PC-3 (cell line): ENCODE measurements at regions not wholly inside any gene's neighbourhood (a gene's known extent, or its start where the extent isn't known, plus 50 kb on each side); places are given as distances from the start of the nearest gene placed in this dataset.

Source experiments
- ATAC-seq: fragments of 200-7000 bp; cut with Tn5 transposase; 2 replicates; pipeline ENCODE4 v1.9.1; 2020; ENCODE audit warnings: mild to moderate bottlenecking, moderate library complexity
- BruUV-seq: library from RNA; stranded (reverse); fragments of 400-500 nt; replicated peaks from 2 replicates; lab custom pipeline; 2021; lab: Mats Ljungman, UMichigan
- CTCF ChIA-PET: fragments of 300-600 bp; sonication (Branson Sonifier 250); formaldehyde crosslinking; loops from one replicate; lab custom pipeline; 2022; ENCODE audit warnings: antibody characterized with exemption; lab: Charles Lee
- POLR2A ChIA-PET: fragments of 300-600 bp; sonication (Branson Sonifier 250); formaldehyde crosslinking; loops from one replicate; lab custom pipeline; 2022; ENCODE audit warnings: antibody characterized with exemption; ENCODE audit not compliant: unreplicated experiment; lab: Charles Lee
- DNase-seq: peaks from one replicate; pipeline ENCODE4 v3.0.0-alpha.2; 2015
- H2AFZ ChIP-seq: fragments of 300-600 bp; sonication (generic); 2 replicates; pipeline ENCODE4 v1.6.0; 2016; ENCODE audit warnings: antibody characterized with exemption, low read length
- H3F3A ChIP-seq: fragments of 300-600 bp; sonication (generic); one replicate; pipeline ENCODE4 v1.6.0; 2017; ENCODE audit warnings: antibody characterized with exemption, low read length, control low read depth, mild to moderate bottlenecking; ENCODE audit not compliant: unreplicated experiment
- H3K27ac ChIP-seq: fragments of 300-600 bp; sonication (generic); 2 replicates; pipeline ENCODE4 v1.5.1; 2016; ENCODE audit warnings: mild to moderate bottlenecking, low read length
- H3K27me3 ChIP-seq: fragments of 300-600 bp; sonication (generic); 2 replicates; pipeline ENCODE4 v1.6.1; 2016; ENCODE audit warnings: low read length, mixed read lengths
- H3K36me3 ChIP-seq: fragments of 300-600 bp; sonication (generic); 2 replicates; pipeline ENCODE4 v1.6.1; 2016; ENCODE audit warnings: low read depth, mixed run types, low read length, mixed read lengths
- H3K4me1 ChIP-seq: fragments of 300-600 bp; sonication (generic); 2 replicates; pipeline ENCODE4 v1.5.1; 2016; ENCODE audit warnings: low read length; ENCODE audit not compliant: insufficient read depth
- H3K4me2 ChIP-seq: fragments of 300-600 bp; sonication (generic); 2 replicates; pipeline ENCODE4 v1.6.0; 2016; ENCODE audit warnings: low read length
- H3K4me3 ChIP-seq: fragments of 300-600 bp; sonication (generic); 2 replicates; pipeline ENCODE4 v1.5.1; 2016; ENCODE audit warnings: mild to moderate bottlenecking, low read length, mixed read lengths
- H3K79me2 ChIP-seq: fragments of 300-600 bp; sonication (generic); 2 replicates; pipeline ENCODE4 v1.6.1; 2017; ENCODE audit warnings: low read length, mixed read lengths
- H3K9ac ChIP-seq: fragments of 300-600 bp; sonication (generic); 2 replicates; pipeline ENCODE4 v1.6.0; 2016; ENCODE audit warnings: mild to moderate bottlenecking, low read length
- H3K9me2 ChIP-seq: fragments of 300-600 bp; sonication (generic); replicated peaks from 2 replicates; pipeline ENCODE4 v1.6.1; 2016; ENCODE audit warnings: mixed run types, low read length, mixed read lengths
- H3K9me3 ChIP-seq: fragments of 300-600 bp; sonication (generic); 2 replicates; pipeline ENCODE4 v1.6.1; 2016; ENCODE audit warnings: low read length, mixed read lengths
- H4K20me1 ChIP-seq: fragments of 300-600 bp; sonication (generic); 2 replicates; pipeline ENCODE4 v1.6.1; 2016; ENCODE audit warnings: low read length, mixed read lengths
- EZH2 ChIP-seq: fragments of 300-600 bp; sonication (generic); IDR thresholded peaks from one replicate; pipeline ENCODE4 v1.6.1; 2017; ENCODE audit warnings: antibody characterized with exemption, mild to moderate bottlenecking, low read length; ENCODE audit not compliant: unreplicated experiment
- EZH2phosphoT487 ChIP-seq: fragments of 300-600 bp; sonication (generic); IDR thresholded peaks from 2 replicates; pipeline ENCODE4 v1.6.1; 2018; ENCODE audit warnings: mild to moderate bottlenecking, antibody characterized with exemption, low read length, borderline replicate concordance
- intact Hi-C: fragments of 100-400 bp; cut with micrococcal nuclease; formaldehyde crosslinking; loops from 2 replicates; pipeline ENCODE4 v1.9.0; 2023
- TF ChIP-seq, protein P1 (sequence below): fragments of 300-600 bp; sonication (generic); conservative IDR thresholded peaks from 2 replicates; pipeline ENCODE4 v1.5.1; 2017; ENCODE audit warnings: antibody characterized with exemption, low read depth, mild to moderate bottlenecking, low read length

DNA sequence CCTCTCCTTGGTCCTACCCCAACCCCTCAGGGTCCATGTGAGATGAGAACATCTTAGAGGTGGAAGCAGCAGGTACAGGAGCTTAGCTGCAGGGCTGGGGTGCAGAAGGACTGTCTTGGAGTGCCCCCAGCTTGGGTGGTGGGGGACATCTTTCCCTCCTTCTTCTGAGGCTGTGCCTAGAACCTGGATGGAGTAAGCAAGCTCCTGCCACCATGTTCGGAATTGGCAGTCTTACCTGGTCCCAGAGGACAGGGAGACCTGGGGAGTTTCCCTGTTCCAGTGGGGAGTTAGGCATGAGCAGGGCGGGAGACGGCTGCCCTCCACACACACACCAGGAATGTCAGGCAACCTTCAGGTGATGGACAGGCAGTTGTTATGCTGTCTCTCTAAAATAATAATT lies 131.0 kb upstream of the COPS8 start:
- Histone ChIP-seq H3K9me2 (no peaks in the 10 kb centered on the region), H3K4me2 (no peak overlapping the region), H3K4me3 (no peak overlapping the region), H3K4me1 (no peaks in the 10 kb centered on the region), H3K9me3 (no peaks in the 10 kb centered on the region), H2AFZ (no peak overlapping the region), H3K36me3 (no peaks in the 10 kb centered on the region), H3K9ac (no peak overlapping the region), H3K79me2 (no peaks in the 10 kb centered on the region), H3K27me3 (no peaks in the 10 kb centered on the region), H4K20me1 (no peaks in the 10 kb centered on the region), H3F3A (no peaks in the 10 kb centered on the region), H3K27ac (no peak overlapping the region)
- ChIA-PET CTCF (no interaction called here), POLR2A (no interaction called here)
- intact Hi-C loops: no loop called here
- TF ChIP-seq EZH2: no peak
- TF ChIP-seq, protein P1, sequence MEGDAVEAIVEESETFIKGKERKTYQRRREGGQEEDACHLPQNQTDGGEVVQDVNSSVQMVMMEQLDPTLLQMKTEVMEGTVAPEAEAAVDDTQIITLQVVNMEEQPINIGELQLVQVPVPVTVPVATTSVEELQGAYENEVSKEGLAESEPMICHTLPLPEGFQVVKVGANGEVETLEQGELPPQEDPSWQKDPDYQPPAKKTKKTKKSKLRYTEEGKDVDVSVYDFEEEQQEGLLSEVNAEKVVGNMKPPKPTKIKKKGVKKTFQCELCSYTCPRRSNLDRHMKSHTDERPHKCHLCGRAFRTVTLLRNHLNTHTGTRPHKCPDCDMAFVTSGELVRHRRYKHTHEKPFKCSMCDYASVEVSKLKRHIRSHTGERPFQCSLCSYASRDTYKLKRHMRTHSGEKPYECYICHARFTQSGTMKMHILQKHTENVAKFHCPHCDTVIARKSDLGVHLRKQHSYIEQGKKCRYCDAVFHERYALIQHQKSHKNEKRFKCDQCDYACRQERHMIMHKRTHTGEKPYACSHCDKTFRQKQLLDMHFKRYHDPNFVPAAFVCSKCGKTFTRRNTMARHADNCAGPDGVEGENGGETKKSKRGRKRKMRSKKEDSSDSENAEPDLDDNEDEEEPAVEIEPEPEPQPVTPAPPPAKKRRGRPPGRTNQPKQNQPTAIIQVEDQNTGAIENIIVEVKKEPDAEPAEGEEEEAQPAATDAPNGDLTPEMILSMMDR: no peak
- TF ChIP-seq EZH2phosphoT487: no peak
- ATAC-seq (no peak), DNase-seq (no peak)
- no TSS peak for BruUV-seq

DNA sequence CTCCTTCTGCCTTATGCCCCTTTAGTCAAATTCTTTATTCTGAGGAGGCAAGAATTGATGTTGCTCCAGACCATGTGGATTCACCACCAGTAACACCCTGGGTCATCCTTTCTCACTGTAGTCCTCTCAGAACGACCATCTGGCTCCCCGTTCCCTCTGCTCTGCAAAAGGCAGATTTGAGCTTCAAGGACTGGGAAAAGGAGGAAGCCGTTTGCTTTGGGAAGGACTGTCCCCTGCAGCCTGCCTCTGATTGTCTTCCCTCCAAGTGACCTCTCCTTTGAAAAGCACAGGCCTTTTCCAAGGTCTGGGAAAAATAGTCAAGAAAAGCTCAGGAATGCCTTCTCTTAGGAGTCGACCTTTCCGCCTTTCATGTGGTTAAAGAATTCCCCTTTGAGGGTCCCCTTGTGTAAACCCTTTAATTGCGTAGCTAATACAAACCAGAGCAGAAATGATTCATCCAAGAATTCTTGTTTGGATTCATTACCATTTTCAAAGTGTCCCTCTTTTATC lies 130.1 kb upstream of the COPS8 start:
- Histone ChIP-seq H3K4me1 (no peaks in the 10 kb centered on the region), H2AFZ (no peak overlapping the region), H3K9ac (no peak overlapping the region), H4K20me1 (no peaks in the 10 kb centered on the region), H3K9me2 (no peaks in the 10 kb centered on the region), H3K36me3 (no peaks in the 10 kb centered on the region), H3K4me3 (no peak overlapping the region), H3F3A (no peaks in the 10 kb centered on the region), H3K27ac (no peak overlapping the region), H3K4me2 (no peak overlapping the region), H3K27me3 (no peaks in the 10 kb centered on the region), H3K79me2 (no peaks in the 10 kb centered on the region), H3K9me3 (no peaks in the 10 kb centered on the region)
- no peak for ATAC-seq
- TF ChIP-seq EZH2 (no peak), EZH2phosphoT487 (no peak)
- TF ChIP-seq, protein P1: no peak
- ChIA-PET POLR2A (no interaction called here), CTCF (no interaction called here)
- no peak for DNase-seq
- intact Hi-C loops: no loop called here
- BruUV-seq: no TSS peak

DNA sequence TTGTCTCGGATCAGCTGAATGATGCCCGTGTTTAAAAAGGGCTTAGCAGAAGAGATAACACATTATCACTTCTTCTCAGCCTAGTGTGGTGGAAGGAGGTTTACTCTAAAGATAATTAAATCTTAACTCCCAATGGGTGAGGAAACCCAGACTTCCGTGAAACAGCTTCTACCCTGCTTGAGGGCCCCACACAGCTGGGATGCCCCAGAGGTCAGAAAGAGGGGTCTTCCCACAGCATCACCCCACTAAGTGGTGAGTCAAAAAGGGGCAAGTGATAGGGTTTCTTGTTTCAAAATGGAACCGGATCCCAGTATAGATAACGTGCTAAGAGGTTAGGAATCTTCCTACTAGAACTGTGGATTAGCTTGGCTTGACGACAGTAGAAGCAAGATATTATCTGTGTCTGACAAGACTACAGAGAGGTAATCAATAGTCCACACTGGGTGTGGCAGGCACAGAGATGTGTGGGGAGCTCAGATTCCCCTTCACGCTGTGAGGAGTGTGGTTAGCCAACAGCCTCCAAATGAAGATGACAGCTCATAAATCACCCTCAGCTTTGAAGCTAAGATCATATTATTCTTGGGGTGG lies 129.6 kb upstream of the COPS8 start:
- DNase-seq (no peak), ATAC-seq (no peak)
- Histone ChIP-seq H3F3A (no peaks in the 10 kb centered on the region), H3K9ac (no peak overlapping the region), H3K9me3 (no peaks in the 10 kb centered on the region), H2AFZ (no peak overlapping the region), H3K27ac (no peak overlapping the region), H3K36me3 (no peaks in the 10 kb centered on the region), H3K9me2 (no peaks in the 10 kb centered on the region), H3K4me3 (no peak overlapping the region), H3K4me1 (no peaks in the 10 kb centered on the region), H3K4me2 (no peak overlapping the region), H3K79me2 (no peaks in the 10 kb centered on the region), H3K27me3 (no peaks in the 10 kb centered on the region), H4K20me1 (no peaks in the 10 kb centered on the region)
- TF ChIP-seq EZH2phosphoT487 (no peak), EZH2 (no peak)
- TF ChIP-seq, protein P1: no peak
- intact Hi-C loops: no loop called here
- CTCF ChIA-PET: no interaction called here
- BruUV-seq: no TSS peak
- POLR2A ChIA-PET: no interaction called here
